WTC11 (cell line): ENCODE measurements at regions not wholly inside any gene's neighbourhood (a gene's known extent, or its start where the extent isn't known, plus 50 kb on each side); places are given as distances from the start of the nearest gene placed in this dataset.
"Not testable (repeated sequence)": the region's sequence is repeated elsewhere in the genome, so short reads cannot be mapped to it uniquely, and the experiment has no call there.

Experiments
- TF ChIP-seq, protein P1 (sequence below): fragments of 200-600 bp; IDR thresholded peaks from 2 replicates; pipeline ENCODE4 v1.8.0; 2022; ENCODE audit warnings: antibody characterized with exemption
- TF ChIP-seq, protein P2 (sequence below): sonication (generic); formaldehyde crosslinking; IDR thresholded peaks from 2 replicates; pipeline ENCODE4 v1.8.0; 2022; ENCODE audit warnings: mild to moderate bottlenecking, missing genetic modification reagents

- TF ChIP-seq, protein P1, sequence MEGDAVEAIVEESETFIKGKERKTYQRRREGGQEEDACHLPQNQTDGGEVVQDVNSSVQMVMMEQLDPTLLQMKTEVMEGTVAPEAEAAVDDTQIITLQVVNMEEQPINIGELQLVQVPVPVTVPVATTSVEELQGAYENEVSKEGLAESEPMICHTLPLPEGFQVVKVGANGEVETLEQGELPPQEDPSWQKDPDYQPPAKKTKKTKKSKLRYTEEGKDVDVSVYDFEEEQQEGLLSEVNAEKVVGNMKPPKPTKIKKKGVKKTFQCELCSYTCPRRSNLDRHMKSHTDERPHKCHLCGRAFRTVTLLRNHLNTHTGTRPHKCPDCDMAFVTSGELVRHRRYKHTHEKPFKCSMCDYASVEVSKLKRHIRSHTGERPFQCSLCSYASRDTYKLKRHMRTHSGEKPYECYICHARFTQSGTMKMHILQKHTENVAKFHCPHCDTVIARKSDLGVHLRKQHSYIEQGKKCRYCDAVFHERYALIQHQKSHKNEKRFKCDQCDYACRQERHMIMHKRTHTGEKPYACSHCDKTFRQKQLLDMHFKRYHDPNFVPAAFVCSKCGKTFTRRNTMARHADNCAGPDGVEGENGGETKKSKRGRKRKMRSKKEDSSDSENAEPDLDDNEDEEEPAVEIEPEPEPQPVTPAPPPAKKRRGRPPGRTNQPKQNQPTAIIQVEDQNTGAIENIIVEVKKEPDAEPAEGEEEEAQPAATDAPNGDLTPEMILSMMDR, result not testable (repeated sequence)
- TF ChIP-seq, protein P2, sequence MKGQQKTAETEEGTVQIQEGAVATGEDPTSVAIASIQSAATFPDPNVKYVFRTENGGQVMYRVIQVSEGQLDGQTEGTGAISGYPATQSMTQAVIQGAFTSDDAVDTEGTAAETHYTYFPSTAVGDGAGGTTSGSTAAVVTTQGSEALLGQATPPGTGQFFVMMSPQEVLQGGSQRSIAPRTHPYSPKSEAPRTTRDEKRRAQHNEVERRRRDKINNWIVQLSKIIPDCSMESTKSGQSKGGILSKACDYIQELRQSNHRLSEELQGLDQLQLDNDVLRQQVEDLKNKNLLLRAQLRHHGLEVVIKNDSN (CRISPR knock-in tag), result not testable (repeated sequence)
Measured at GRCh38 chr9:66695561-66696240, 204.8 kb upstream of the ZNF658 start.
